ENCODE measurements at regions not wholly inside any gene's neighbourhood (a gene's known extent, or its start where the extent isn't known, plus 50 kb on each side); places are given as distances from the start of the nearest gene placed in this dataset.

DNA sequence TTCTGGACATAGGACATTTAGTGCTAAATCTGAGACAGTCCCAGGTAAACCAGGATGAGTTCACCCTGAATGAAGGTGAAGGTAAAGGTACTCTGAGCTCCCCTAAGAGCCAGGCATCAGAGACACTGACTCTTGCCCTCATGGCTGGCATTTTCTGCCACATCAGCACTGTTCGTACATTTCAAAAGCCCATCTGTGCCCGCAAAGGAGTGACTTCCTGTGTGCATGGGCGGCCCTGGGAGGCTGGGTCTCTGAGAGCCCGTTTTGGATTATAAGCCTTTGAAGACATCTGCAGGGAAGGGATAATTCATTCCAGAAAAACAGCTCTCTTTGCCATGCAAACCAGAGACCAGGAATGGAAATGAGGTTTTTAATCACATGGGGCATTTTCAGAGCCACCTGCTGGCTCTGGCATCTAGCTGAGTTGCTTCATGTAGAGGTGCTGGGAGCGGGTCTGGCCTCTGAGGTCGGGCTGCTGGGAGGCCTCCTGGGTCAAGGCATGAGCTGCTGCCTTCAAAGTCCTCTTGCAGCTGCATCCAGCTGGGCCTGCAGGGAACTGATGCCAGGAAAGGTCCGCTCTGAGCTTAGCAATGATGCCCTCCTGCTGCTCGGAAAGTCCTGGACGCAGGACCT, 348.3 kb downstream of the DHX35 start:
- no peak for DNase-seq (ENCODE audit: low read depth in 4 of 4, low spot score in 2 of 4)

DNA sequence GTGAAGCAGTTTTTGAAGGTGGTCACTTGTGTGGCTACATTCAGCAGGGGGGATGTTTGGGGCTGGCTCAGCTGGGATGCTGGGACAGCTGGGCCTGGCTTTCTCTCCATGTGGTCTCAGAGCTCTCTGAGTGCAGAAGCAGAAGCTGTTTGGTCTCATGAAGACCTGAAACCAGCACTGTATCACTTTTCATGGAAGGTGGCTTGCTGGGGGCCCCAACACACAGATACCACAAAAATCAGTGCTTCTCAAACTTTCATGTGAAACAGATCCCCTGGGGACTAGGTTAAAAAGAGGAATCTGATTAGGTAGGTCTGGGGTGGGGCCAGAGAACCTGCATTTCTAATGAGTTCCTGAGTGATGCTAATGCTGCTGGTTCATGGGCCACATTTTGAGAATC, 347.3 kb downstream of the DHX35 start:
- DNase-seq (ENCODE audit: low read depth in 4 of 4, low spot score in 2 of 4), result no peak

- no peak for DNase-seq (ENCODE audit: low read depth in 4 of 4, low spot score in 2 of 4)
Observed at GRCh38 chr20:39302312-39302711, 340.2 kb downstream of the DHX35 start.

GRCh38 chr20:39299783-39300182, 337.6 kb downstream of the DHX35 start:
- DNase-seq (ENCODE audit: low read depth in 4 of 4, low spot score in 2 of 4), result no peak

GRCh38 chr20:39298571-39299506, 336.7 kb downstream of the DHX35 start:
- DNase-seq (ENCODE audit: low read depth in 4 of 4, low spot score in 2 of 4), result no peak

GRCh38 chr20:39298121-39298520, 336.0 kb downstream of the DHX35 start:
- DNase-seq (ENCODE audit: low read depth in 4 of 4, low spot score in 2 of 4), result no peak

GRCh38 chr20:39295301-39295700, 333.2 kb downstream of the DHX35 start:
- no peak for DNase-seq (ENCODE audit: low read depth in 4 of 4, low spot score in 2 of 4)

GRCh38 chr20:39294137-39294725, 332.1 kb downstream of the DHX35 start:
- no peak for DNase-seq (ENCODE audit: low read depth in 4 of 4, low spot score in 2 of 4)

GRCh38 chr20:39292193-39292736, 330.1 kb downstream of the DHX35 start:
- no peak for DNase-seq (ENCODE audit: low read depth in 4 of 4, low spot score in 2 of 4)

DNA sequence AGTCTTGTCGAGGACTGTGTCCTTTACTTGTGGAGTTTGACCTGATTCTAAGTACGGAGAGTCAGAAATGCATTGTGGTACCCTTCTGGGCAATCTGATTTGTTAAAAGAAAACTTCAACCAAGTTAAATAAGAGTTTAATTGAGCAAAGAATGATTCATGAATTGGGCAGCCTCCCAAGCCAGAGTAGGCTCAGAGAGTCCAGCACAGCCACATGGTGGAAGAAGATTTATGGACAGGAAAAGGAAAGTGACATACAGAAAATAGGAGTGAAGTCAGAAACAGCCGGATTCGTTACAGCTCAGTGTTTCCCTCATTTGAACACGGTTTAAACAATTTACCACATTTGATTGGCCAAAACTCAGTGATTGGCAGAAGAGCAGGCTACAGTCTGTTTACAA, 329.2 kb downstream of the DHX35 start:
- DNase-seq (ENCODE audit: low read depth in 4 of 4, low spot score in 2 of 4), result no peak

- no peak for DNase-seq (ENCODE audit: low read depth in 4 of 4, low spot score in 2 of 4)
Observed at GRCh38 chr20:39290575-39290974, 328.4 kb downstream of the DHX35 start.

GRCh38 chr20:39289831-39290230, 327.7 kb downstream of the DHX35 start:
- no peak for DNase-seq (ENCODE audit: low read depth in 4 of 4, low spot score in 2 of 4)

DNA sequence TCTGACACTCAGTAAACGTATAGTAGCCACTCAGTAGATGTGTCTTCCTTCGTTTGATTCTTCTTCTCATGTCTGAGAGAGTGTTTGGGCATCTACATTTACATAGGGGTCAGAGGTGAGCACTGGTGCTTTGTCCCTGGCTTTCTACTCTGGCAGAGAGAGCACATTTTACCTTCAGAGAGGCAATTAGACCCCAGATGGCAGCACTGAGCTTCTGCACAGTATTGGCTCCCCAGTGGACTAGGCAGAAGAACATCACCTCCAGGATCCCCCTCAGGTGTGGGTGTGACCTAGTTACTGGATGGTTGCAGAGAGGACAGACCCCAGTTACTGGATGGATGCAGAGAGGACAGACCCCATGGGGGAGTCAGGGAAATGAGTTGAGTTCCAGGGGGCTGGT, 327.2 kb downstream of the DHX35 start:
- DNase-seq (ENCODE audit: low read depth in 4 of 4, low spot score in 2 of 4), result no peak

DNA sequence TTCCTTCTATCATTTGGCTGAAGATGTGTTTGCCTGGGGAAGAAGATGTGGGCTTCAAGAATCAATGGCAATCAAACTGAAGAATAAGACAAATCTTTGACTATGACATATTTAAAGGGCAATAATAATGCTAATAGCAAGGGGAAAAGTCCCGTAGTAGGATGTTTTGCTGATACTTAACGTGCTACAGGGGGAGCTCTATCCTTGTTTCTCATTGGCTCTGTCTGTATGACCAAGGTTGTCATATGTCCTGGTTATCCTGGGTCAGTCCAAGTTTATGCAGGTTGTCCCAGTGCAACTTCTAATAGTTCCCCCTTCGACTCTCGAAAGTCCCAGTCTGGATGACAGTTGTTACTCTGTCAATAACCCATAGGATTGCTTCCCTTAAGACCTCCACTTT, 321.3 kb downstream of the DHX35 start:
- no peak for DNase-seq (ENCODE audit: low read depth in 4 of 4, low spot score in 2 of 4)

DNA sequence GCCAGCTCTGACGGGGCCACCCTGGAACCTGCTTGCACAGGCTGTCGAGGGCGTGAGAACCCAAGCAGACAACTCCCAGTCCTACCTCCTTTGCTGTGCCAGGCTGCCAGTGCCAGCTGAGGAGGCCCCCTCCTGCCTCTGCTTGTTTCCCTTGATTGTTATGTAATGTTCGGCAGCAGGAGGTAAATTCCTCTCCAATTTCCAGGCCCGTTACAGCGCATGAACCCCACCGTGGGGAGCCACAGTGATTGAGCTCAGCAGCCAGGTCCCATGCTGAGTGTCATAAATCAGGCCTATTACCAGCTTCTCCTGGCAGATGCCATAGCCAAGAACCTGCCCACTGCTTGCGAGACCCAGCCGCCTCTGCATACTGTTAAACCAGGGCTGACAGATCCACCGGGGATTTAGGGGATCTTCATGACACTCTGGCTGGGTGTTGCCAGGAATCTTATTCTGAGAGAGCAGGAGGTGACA, 320.5 kb downstream of the DHX35 start:
- no peak for DNase-seq (ENCODE audit: low read depth in 4 of 4, low spot score in 2 of 4)

DNA sequence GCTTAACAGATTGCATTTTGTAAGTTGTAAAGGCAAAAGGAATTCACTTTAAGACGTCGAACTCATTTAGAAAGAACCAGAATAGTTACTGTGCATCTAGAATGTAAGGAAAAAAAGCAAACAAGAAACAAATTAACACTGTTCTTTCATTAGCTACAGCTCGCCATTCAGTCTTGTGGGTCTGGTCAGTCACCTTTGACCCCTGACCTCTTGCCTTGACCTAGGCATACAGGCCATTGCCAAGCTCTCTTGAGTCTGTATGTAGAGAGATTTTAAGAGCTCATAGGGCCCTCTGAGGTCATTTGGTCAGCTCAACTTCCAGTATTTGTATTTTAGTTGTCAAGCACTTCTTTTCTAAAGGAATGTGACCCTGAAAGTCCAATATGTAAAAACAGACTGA, 318.7 kb downstream of the DHX35 start:
- no peak for DNase-seq (ENCODE audit: low read depth in 4 of 4, low spot score in 2 of 4)

- no peak for DNase-seq (ENCODE audit: low read depth in 4 of 4, low spot score in 2 of 4)
Observed at GRCh38 chr20:39278230-39278788, 316.2 kb downstream of the DHX35 start.

GRCh38 chr20:39277185-39277584, 315.0 kb downstream of the DHX35 start:
- DNase-seq (ENCODE audit: low read depth in 4 of 4, low spot score in 2 of 4), result no peak

- DNase-seq (ENCODE audit: low read depth in 4 of 4, low spot score in 2 of 4), result no peak
Observed at GRCh38 chr20:39270837-39271604, 308.9 kb downstream of the DHX35 start.

DNA sequence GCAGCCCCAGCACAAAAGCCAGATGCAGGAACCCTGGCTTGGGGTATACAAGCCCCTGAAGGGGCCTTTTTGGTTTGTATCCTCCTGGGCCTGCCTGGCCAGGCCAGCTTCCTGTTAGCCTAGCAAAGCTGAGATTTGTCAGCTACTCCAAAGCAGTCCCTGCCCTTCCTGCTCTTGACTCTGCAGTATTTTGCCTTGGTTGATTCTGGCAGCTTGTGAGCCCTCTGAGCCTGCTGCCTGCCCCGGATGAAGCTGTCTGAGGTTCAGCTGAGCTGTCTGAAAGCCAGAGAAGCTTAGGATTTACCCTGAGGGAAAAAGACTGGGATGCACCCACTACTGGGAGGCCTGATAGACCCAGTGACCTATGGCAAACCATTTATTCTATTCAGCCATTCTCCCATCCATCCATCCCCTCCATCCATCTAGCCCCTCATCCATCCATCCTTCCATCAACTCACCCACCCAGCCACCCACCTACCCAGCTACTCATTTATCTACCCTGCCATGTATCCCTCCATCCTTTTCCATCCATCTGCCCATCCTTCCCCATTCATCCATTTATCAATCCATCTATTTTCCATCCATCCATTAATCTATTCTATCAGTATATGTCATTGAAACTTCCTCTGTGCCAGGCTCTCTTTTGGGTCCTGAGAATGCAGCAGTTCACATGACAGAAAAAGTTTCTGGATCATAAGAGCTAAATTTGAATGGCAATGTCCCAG, 307.5 kb downstream of the DHX35 start:
- DNase-seq (ENCODE audit: low read depth in 4 of 4, low spot score in 2 of 4), result no peak

All from left renal cortex interstitium (tissue), 4 donors.